ENCODE measurements at regions not wholly inside any gene's neighbourhood (a gene's known extent, or its start where the extent isn't known, plus 50 kb on each side); places are given as distances from the start of the nearest gene placed in this dataset.

DNA sequence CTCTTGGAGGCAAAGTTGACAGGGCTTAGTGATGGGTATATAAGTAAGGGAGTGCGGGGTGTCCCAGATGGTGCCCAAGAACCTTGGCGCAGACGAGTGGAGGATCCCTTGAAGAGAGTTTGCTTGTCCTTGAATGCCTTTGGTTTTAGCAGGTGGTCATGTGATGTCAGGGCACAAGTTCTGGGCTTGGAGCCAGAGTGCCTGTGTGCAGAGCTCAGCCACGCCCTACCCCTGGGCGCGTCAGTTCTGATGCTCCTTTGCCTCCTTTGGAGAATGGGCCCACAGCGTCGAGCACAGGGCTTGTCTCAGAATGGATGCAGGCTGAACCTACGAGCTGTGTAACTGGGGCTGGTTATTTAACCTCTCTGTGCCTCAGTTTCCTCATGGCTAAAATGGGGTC lies 412.2 kb upstream of the EEF2KMT start:
- TF ChIP-seq, protein P1, sequence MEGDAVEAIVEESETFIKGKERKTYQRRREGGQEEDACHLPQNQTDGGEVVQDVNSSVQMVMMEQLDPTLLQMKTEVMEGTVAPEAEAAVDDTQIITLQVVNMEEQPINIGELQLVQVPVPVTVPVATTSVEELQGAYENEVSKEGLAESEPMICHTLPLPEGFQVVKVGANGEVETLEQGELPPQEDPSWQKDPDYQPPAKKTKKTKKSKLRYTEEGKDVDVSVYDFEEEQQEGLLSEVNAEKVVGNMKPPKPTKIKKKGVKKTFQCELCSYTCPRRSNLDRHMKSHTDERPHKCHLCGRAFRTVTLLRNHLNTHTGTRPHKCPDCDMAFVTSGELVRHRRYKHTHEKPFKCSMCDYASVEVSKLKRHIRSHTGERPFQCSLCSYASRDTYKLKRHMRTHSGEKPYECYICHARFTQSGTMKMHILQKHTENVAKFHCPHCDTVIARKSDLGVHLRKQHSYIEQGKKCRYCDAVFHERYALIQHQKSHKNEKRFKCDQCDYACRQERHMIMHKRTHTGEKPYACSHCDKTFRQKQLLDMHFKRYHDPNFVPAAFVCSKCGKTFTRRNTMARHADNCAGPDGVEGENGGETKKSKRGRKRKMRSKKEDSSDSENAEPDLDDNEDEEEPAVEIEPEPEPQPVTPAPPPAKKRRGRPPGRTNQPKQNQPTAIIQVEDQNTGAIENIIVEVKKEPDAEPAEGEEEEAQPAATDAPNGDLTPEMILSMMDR (IDR thresholded peaks at IDR 0.05) = no peak
- TF ChIP-seq POLR2A (IDR thresholded peaks at IDR 0.05) = no peak

All from breast epithelium (tissue), 3 donors.